GM18867 (cell line): ENCODE measurements at regions not wholly inside any gene's neighbourhood (a gene's known extent, or its start where the extent isn't known, plus 50 kb on each side); places are given as distances from the start of the nearest gene placed in this dataset.

ENCODE experiments used
- ATAC-seq: cut with Tn5 transposase; IDR thresholded peaks from one replicate; pipeline ENCODE4 v1.9.1; 2021; ENCODE audit warnings: mild to moderate bottlenecking, moderate library complexity; ENCODE audit not compliant: unreplicated experiment

- no peak for ATAC-seq
Measured at GRCh38 chr16:86372193-86372592, 138.1 kb upstream of the FOXF1 start.

DNA sequence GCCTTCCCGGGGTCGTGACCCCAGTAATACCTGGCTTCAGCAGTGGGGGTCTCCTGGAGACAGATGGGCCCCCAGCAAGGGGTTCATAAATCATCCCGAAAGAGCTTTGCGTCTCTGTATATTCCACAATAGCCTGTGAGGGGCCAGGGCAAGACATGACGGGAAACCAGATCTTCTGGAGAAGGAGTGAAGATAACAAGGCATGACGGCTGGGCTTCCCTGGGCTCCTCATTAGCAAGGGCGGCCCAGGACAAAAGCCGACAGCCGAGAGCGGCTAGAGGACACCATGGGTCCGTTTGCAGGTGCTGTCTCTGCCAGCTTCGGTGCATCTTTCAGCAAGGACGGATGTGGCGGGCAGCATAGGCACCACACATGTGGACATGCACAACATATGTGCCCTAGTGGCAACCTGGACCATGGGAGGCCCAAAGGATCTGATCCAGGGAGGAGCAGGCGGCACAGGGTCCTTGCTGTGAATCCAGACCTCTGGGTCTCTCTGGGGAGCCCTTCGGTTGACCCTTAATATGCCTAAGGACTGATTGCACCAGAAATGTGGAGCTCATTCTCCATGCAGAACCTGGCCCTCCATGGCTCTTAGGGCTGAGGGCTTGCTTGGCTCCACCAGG lies 136.9 kb upstream of the FOXF1 start:
- no peak for ATAC-seq

DNA sequence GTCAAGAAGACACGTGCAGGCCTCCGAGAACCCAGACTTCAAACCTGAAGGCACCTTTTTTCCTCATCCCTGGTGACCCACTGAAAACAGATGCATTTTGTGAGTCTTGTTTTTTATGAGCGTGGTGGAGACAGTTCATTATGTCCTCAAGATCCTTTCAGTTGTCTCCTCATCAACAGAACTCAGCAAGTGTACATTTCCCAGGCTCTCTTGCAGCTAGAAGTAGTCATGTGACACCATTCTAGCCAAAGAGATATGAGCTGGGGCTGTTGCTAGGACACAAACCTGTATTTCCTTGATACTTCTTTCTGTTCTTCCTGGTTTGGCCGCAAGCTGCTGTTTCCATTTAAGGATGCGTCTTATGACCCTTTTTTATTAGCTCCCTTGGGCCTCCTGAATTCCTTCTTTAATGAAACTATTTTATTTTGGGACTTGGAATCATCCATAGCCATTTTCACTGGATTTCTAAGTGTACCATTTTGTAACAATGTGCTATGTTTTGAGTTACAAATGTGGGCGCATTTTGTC lies 135.7 kb upstream of the FOXF1 start:
- no peak for ATAC-seq

- ATAC-seq, result no peak
Measured at GRCh38 chr16:86375364-86375763, 135.0 kb upstream of the FOXF1 start.

- no peak for ATAC-seq
Measured at GRCh38 chr16:86375851-86376250, 134.5 kb upstream of the FOXF1 start.

- ATAC-seq, result no peak
Measured at GRCh38 chr16:86376837-86377236, 133.5 kb upstream of the FOXF1 start.

GRCh38 chr16:86377251-86378022 lies 132.9 kb upstream of the FOXF1 start:
- ATAC-seq, result no peak

GRCh38 chr16:86378128-86378527 lies 132.2 kb upstream of the FOXF1 start:
- no peak for ATAC-seq

- no peak for ATAC-seq
Measured at GRCh38 chr16:86378831-86379504, 131.4 kb upstream of the FOXF1 start.

GRCh38 chr16:86379505-86379846 lies 130.9 kb upstream of the FOXF1 start:
- ATAC-seq, result no peak

DNA sequence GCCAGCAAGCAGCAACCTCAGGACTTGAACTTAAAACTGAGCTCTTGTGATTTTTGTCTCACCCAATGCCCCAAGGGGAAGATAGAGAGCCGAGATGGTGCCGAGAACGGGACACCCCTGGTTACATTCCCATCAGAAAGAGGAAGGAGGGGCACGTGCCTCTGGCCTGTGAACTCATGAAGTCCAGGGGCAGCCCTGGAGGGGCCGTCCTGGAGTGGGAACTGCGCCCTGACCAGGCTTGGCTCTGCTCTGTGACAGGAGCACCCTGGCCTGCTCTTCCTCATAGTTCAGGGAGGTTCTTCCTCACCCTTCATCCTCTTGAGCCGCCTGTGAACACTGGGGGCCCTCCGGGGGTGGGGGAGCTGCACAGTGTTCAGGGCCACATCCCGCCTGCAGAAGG lies 130.3 kb upstream of the FOXF1 start:
- no peak for ATAC-seq

GRCh38 chr16:86381491-86381890 lies 128.8 kb upstream of the FOXF1 start:
- ATAC-seq, result no peak

- ATAC-seq, result no peak
Measured at GRCh38 chr16:86382067-86382773, 128.1 kb upstream of the FOXF1 start.

DNA sequence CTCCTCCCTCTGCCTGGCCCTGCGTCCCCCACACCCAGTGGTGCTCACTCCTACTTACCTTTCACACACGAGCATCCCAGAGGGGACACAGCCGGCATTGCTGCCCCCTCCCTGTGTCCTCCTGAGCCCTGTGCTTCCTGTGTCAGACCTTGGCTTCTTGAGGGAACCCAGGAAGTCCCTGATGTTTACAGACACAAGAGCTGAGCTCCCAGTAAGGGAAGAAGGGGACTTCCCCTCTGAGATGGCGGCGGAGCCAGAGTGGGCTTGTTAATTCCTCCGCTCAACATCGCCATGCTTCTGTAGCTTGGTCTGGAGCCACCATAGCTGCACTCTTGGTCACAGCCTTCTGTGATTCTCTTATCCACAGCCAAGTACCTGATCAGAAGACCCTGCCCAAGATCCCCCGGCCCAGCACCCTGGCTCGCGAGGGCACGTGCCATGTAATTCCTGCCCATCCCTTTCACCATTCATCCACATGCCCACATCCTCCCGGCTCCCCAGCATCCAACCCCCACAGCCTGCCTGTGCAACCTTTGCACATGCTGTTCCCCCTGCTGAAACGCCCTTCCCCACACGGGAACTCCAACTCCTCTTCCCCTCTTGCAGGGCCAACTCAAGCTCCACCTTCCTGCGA lies 127.4 kb upstream of the FOXF1 start:
- ATAC-seq, result no peak

DNA sequence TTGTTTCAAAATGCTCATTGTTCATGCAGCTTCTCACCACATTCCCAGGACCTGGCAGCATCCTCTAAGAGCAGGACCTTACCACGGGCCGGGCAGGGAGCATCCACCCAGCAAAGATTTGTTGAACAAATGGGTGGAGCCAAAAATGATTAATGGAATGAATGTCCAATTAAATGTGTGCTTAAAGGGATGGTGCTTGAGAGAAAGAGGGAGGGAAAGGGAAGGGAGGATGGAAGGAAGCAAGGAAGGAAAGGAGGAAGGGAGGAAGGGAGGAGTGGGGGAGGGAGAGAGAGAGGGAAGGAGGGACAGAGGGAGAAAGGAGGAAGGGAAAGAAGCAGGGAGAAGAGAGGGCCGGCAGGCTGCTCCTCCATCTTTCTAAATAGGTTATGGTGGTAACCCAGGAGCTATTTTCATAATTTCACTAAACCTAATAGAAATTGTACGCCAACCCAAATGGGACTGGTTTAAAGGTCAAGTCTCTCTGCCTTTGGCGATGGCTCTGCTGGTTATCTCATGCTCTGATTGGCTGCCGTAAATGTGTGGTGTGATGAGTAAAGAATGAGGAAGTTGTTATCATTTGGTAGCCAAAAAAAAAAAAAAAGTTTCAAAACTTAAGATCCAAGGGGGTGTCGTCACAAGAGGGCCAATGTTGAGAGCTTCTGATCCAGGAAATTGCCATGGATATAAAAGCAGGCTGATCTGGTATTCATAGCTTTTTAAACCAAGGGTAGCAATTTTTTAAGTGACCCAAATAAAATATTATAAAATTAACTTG lies 126.7 kb upstream of the FOXF1 start:
- ATAC-seq, result no peak

GRCh38 chr16:86384263-86384649 lies 126.1 kb upstream of the FOXF1 start:
- ATAC-seq, result no peak

DNA sequence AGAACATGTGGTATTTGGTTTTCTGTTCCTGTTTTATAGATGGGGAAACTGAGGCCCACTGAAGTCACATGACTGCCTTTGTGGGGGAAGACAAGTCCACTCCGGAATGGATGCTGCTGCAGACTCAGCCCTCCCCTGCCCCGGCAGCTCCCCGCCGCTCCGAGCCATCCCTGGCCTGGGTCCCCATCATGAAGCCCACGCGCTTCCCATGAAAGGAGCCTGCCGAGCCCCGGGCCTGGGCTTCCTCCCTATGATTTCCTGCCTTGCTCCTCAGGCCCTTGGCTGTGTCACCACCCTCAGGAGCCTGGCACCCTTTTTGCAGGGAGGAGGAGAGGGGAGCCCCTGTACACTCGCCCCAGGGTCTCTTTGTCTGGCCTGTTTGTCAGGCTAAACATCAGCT lies 125.3 kb upstream of the FOXF1 start:
- no peak for ATAC-seq

- ATAC-seq, result no peak
Measured at GRCh38 chr16:86387468-86388440, 122.6 kb upstream of the FOXF1 start.

DNA sequence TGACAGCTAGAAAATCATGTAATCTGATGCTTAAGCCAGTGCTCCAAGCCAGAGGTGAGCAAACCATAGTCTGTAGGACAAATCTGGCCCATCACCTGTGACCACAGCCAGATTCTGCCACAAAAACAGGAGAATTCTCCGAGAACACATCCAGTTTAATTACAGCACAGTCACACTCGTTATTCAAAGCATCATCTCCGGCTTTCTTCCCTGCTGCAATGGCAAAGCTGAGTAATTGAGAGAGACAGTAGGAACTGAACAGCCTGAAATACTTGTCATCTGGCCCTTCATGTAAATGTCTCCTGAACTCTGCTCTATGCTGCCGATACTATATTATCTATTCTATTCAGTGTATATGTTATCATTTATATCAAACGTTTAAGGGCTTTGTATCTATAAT lies 121.4 kb upstream of the FOXF1 start:
- no peak for ATAC-seq
